Activated CD8-positive, alpha-beta T cell treated with anti-CD3 and anti-CD28 coated beads for 36 hours (primary cell): ENCODE measurements at regions not wholly inside any gene's neighbourhood (a gene's known extent, or its start where the extent isn't known, plus 50 kb on each side); places are given as distances from the start of the nearest gene placed in this dataset.

ENCODE experiments used
- ATAC-seq: fragments of 200-7000 bp; cut with Tn5 transposase; one replicate; pipeline ENCODE4 v1.10.0; 2021; ENCODE audit warnings: mild to moderate bottlenecking, moderate library complexity
- CTCF ChIA-PET: fragments of 350-600 bp; sonication (Branson Sonifier 250); formaldehyde crosslinking; loops from one replicate; lab custom pipeline; 2021; ENCODE audit warnings: antibody characterized with exemption; lab: Charles Lee
- POLR2A ChIA-PET: fragments of 350-600 bp; sonication (Branson Sonifier 250); formaldehyde crosslinking; loops from one replicate; lab custom pipeline; 2021; ENCODE audit warnings: antibody characterized with exemption; lab: Charles Lee
- DNase-seq: peaks from one replicate; pipeline ENCODE4 v3.0.0-alpha.2; 2020
- H3K27ac Mint-ChIP-seq: one replicate; pipeline ENCODE4 v1.8.0; 2021; ENCODE audit warnings: mild to moderate bottlenecking, mixed read lengths
- H3K27me3 Mint-ChIP-seq: one replicate; pipeline ENCODE4 v1.8.0; 2021; ENCODE audit warnings: mixed read lengths
- H3K36me3 Mint-ChIP-seq: one replicate; pipeline ENCODE4 v1.8.0; 2021; ENCODE audit warnings: low read depth, mixed read lengths
- H3K4me1 Mint-ChIP-seq: one replicate; pipeline ENCODE4 v1.8.0; 2021; ENCODE audit warnings: low read depth, mixed read lengths
- H3K4me3 Mint-ChIP-seq: one replicate; pipeline ENCODE4 v1.8.0; 2021; ENCODE audit warnings: mild to moderate bottlenecking, moderate library complexity, mixed read lengths
- H3K9me3 Mint-ChIP-seq: one replicate; pipeline ENCODE4 v1.8.0; 2021; ENCODE audit warnings: mixed read lengths
- intact Hi-C: fragments of 100-400 bp; cut with micrococcal nuclease; formaldehyde crosslinking; loops from one replicate; pipeline ENCODE4 v1.10.0; 2022
- TF ChIP-seq, protein P1 (sequence below): fragments of 200-600 bp; IDR thresholded peaks from one replicate; pipeline ENCODE4 v1.8.0; 2022; ENCODE audit warnings: antibody characterized with exemption, mild to moderate bottlenecking

DNA sequence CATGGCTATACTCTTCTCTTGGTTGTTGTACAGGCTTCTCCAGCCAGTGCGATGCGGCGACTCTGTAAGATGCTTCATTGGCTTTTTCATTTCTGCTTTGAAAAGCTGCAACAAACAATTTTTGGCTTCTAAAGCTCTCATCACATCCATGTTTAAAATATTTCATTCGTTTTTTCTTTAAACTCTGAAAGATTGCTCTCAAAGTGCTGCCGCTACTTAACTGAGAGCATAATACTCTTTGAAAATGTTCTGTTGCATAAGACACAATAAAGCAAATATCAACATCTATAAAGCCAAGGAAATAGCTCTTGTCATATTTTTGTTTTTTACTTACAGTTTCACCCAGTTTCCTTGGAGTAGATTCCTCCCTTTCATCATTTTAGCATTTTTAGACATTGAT is 468.3 kb downstream of the TBC1D22A start:
- Mint-ChIP-seq H3K4me1 (no peaks in the 10 kb centered on the region), H3K27me3 (peaks cover 8% of the 10 kb centered on the region), H3K36me3 (no peaks in the 10 kb centered on the region), H3K4me3 (no peak overlapping the region), H3K27ac (no peak overlapping the region), H3K9me3 (peaks cover 3% of the 10 kb centered on the region)
- DNase-seq, result no peak
- TF ChIP-seq, protein P1, sequence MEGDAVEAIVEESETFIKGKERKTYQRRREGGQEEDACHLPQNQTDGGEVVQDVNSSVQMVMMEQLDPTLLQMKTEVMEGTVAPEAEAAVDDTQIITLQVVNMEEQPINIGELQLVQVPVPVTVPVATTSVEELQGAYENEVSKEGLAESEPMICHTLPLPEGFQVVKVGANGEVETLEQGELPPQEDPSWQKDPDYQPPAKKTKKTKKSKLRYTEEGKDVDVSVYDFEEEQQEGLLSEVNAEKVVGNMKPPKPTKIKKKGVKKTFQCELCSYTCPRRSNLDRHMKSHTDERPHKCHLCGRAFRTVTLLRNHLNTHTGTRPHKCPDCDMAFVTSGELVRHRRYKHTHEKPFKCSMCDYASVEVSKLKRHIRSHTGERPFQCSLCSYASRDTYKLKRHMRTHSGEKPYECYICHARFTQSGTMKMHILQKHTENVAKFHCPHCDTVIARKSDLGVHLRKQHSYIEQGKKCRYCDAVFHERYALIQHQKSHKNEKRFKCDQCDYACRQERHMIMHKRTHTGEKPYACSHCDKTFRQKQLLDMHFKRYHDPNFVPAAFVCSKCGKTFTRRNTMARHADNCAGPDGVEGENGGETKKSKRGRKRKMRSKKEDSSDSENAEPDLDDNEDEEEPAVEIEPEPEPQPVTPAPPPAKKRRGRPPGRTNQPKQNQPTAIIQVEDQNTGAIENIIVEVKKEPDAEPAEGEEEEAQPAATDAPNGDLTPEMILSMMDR, result no peak
- no peak for ATAC-seq
- POLR2A ChIA-PET, result no interaction called here
- intact Hi-C loops, result no loop called here
- CTCF ChIA-PET, result interaction anchor here (1.0 kb wide), 1 partner anchor 17 kb away, joined by 4 read pairs; no protein-coding TSS in a partner anchor

DNA sequence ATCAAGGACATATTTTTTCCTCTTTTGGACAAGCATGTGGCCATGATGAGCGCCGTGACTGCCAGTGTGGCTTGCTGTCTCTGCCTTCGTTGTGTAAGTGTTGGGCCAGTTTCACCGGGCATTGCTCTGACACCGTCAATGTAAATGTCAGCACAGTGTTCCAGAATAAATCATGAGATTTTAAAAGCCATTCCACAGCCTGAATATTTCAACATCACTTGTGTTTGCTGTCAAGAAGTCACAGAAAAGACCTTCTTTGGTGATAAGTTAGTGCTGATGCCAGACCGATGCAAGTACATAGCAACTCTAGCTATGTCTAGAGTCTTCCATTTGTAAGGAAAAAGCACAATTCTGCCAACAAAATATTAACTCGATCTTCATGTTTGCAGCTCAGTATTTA is 467.8 kb downstream of the TBC1D22A start:
- ChIA-PET POLR2A (interaction anchor here (0.7 kb wide), 1 partner anchor 105 kb away, joined by 3 read pairs; no protein-coding TSS in a partner anchor), CTCF (interaction anchor here (1.0 kb wide), 1 partner anchor 17 kb away, joined by 4 read pairs; no protein-coding TSS in a partner anchor)
- H3K27ac Mint-ChIP-seq, result no peak overlapping the region
- peaks cover 3% of the 10 kb centered on the region for H3K9me3 Mint-ChIP-seq
- TF ChIP-seq, protein P1, result no peak
- no peaks in the 10 kb centered on the region for H3K36me3 Mint-ChIP-seq
- peaks cover 8% of the 10 kb centered on the region for H3K27me3 Mint-ChIP-seq
- DNase-seq (no peak), ATAC-seq (no peak)
- H3K4me3 Mint-ChIP-seq, result no peak overlapping the region
- intact Hi-C loops, result no loop called here
- H3K4me1 Mint-ChIP-seq, result no peaks in the 10 kb centered on the region

DNA sequence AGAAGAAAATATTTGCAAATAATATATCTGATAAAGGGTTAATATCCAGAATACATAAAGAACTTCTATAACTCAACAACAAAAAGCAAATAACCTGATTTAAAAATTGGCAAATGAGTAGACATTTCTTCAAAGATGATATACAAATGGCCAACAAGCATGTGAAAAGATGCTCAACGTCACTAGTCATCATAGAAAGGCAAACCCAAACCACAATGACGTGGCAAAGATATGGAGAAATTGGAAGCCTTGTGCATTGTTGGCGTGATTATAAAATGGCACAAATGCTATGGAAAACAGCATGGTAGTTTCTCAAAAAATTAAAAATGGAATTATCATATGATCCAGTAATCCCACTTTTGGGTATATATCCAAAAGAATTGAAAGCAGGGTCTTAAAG is 466.3 kb downstream of the TBC1D22A start:
- no peak for ATAC-seq
- ChIA-PET CTCF (no interaction called here), POLR2A (no interaction called here)
- no peak overlapping the region for H3K4me3 Mint-ChIP-seq
- H3K27ac Mint-ChIP-seq, result no peak overlapping the region
- H3K36me3 Mint-ChIP-seq, result no peaks in the 10 kb centered on the region
- H3K9me3 Mint-ChIP-seq, result peaks cover 3% of the 10 kb centered on the region
- H3K4me1 Mint-ChIP-seq, result no peaks in the 10 kb centered on the region
- intact Hi-C loops, result no loop called here
- DNase-seq, result no peak
- TF ChIP-seq, protein P1, result no peak
- H3K27me3 Mint-ChIP-seq, result peaks cover 8% of the 10 kb centered on the region

DNA sequence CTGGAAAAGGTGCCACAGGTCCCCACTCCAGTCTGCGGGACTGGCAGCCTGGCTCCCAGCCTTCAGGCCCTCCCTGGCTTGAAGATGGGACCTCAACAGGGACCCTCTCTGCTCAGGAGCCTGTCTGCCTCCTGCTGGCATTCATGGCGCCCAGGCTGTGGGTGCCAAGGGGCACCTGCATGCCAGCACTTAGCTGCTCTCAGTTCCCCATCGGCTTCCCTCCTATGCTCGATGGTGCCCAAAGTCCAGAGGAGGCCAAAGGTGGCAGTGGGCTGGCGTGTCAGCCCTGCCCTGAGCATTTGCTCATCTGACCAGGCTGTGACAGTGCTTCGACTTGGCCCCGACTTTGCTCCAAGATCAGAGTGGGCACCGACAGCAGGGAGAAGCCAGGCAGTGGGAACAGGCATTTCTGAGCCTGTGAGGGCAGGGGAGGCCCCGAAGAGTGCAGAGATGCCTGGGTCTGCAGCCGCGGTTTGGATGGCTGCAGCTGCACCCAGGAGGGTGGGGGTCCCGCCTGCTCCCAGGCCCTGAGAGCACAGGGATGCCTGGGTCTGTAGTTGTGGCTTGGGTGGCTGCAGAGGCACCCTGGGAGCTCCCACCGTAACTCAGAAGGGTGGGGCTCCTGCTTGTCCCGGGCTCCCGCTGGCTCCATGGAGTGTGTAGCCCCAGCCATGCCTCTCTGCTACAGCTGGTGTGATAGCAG is 463.6 kb downstream of the TBC1D22A start:
- H3K9me3 Mint-ChIP-seq, result no peaks in the 10 kb centered on the region
- ATAC-seq (no peak), DNase-seq (no peak)
- no peak overlapping the region for H3K27ac Mint-ChIP-seq
- no peaks in the 10 kb centered on the region for H3K4me1 Mint-ChIP-seq
- H3K27me3 Mint-ChIP-seq, result peaks cover 8% of the 10 kb centered on the region
- POLR2A ChIA-PET, result no interaction called here
- TF ChIP-seq, protein P1, result no peak
- H3K36me3 Mint-ChIP-seq, result no peaks in the 10 kb centered on the region
- no peak overlapping the region for H3K4me3 Mint-ChIP-seq
- CTCF ChIA-PET, result no interaction called here
- intact Hi-C loops, result no loop called here

DNA sequence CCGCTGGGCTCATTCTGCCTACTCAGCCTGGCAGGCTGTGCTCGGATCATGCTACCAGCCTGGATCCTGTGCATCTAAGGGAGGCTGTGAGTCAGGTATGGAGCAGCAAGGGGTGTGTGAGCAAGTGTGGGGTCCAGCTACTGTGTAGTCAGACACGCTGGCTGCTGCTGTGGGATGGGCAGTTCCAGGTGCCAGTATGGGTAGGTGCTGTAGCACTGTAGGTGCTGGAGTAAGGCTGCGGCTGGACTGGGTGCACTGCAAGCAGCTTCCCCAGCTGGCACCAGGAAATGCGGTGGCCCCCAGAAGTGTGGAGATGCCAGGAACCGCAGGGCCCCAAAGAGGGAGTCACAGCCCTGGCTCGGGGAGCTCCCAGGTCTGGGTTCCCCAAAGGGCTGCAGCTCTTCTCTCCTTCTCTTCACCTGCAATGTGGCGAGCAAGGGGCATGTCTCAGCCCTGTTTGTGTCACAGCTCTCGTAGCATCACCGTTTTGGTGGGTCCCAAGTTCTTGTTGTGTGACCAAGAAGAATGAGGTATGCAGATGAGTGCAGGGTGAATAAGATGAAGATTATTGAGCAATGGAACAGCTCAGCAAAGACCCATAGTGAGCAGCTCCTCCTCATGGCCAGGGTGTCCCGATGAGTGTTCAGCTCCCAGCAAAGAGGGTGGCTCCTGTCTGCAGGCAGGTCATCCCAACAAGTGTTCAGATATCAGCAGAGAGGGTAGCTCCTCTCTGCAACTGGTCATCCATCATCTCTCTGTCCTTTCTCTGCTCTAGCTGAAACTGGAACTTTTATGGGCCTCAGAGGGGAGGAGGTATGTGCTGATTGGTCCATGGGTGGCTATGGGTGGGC is 462.9 kb downstream of the TBC1D22A start:
- Mint-ChIP-seq H3K36me3 (no peaks in the 10 kb centered on the region), H3K4me1 (no peaks in the 10 kb centered on the region), H3K27ac (no peak overlapping the region), H3K27me3 (peaks cover 8% of the 10 kb centered on the region), H3K4me3 (no peak overlapping the region), H3K9me3 (no peaks in the 10 kb centered on the region)
- TF ChIP-seq, protein P1, result no peak
- no peak for ATAC-seq
- no peak for DNase-seq
- intact Hi-C loops, result no loop called here
- CTCF ChIA-PET, result interaction anchor here (0.9 kb wide), 1 partner anchor 12 kb away, joined by 3 read pairs; no protein-coding TSS in a partner anchor
- POLR2A ChIA-PET, result no interaction called here
